Uterus (tissue), 3 donors: ENCODE measurements at regions not wholly inside any gene's neighbourhood (a gene's known extent, or its start where the extent isn't known, plus 50 kb on each side); places are given as distances from the start of the nearest gene placed in this dataset.

Experiments
- DNase-seq, 2 donors: peaks; one replicate each; pipeline ENCODE4 v3.0.0-alpha.2; 2019 to 2020
- H3K27ac ChIP-seq, 2 donors: fragments of 200-600 bp; sonication (generic); 1 replicate in 1 of 2; 2 replicates in 1 of 2; pipeline ENCODE4 v1.5.1; 2016 to 2018
- H3K27me3 ChIP-seq, 2 donors: fragments of 200-600 bp; sonication (generic); one replicate each; pipeline ENCODE4 v1.5.1; 2018 to 2019; ENCODE audit warnings: control low read depth in 1 of 2
- H3K36me3 ChIP-seq, 2 donors: fragments of 200-600 bp; sonication (generic); one replicate each; pipeline ENCODE4 v1.5.1; 2019; ENCODE audit warnings: control low read depth in 1 of 2
- H3K4me1 ChIP-seq, 2 donors: fragments of 200-600 bp; sonication (generic); one replicate each; pipeline ENCODE4 v1.5.1; 2018 to 2019; ENCODE audit warnings: control low read depth in 1 of 2
- H3K4me3 ChIP-seq, 2 donors: fragments of 200-600 bp; sonication (generic); 1 replicate in 1 of 2; 2 replicates in 1 of 2; pipeline ENCODE4 v1.5.1; 2018 to 2019; ENCODE audit warnings: mild to moderate bottlenecking in 1 of 2
- H3K9me3 ChIP-seq, 2 donors: fragments of 200-600 bp; sonication (generic); one replicate each; pipeline ENCODE4 v1.5.1; 2019; ENCODE audit warnings: control low read depth in 1 of 2
- POLR2A ChIP-seq, 2 donors: fragments of 450-650 bp; IDR thresholded peaks; one replicate each; pipeline ENCODE4 v1.6.1; 2016; ENCODE audit warnings: antibody characterized with exemption in 2 of 2, mild to moderate bottlenecking in 1 of 2, moderate library complexity in 1 of 2
- intact Hi-C: fragments of 100-400 bp; cut with DNase I; formaldehyde crosslinking; loops from one replicate; pipeline ENCODE4 v1.15.1; 2023; ENCODE audit warnings: low total_unique reads
- TF ChIP-seq, protein P1 (sequence below), 4 experiments: fragments of 200-600 bp in 2 of 4; fragments of 450-650 bp in 2 of 4; sonication (generic) in 2 of 4; IDR thresholded peaks; one replicate each; pipeline ENCODE4 v1.5.1; 2016 to 2019; ENCODE audit warnings: antibody characterized with exemption in 4 of 4, mild to moderate bottlenecking in 2 of 4, moderate library complexity in 1 of 4
- donor health status: DM: yes; HTN: yes; CAD: no.

DNA sequence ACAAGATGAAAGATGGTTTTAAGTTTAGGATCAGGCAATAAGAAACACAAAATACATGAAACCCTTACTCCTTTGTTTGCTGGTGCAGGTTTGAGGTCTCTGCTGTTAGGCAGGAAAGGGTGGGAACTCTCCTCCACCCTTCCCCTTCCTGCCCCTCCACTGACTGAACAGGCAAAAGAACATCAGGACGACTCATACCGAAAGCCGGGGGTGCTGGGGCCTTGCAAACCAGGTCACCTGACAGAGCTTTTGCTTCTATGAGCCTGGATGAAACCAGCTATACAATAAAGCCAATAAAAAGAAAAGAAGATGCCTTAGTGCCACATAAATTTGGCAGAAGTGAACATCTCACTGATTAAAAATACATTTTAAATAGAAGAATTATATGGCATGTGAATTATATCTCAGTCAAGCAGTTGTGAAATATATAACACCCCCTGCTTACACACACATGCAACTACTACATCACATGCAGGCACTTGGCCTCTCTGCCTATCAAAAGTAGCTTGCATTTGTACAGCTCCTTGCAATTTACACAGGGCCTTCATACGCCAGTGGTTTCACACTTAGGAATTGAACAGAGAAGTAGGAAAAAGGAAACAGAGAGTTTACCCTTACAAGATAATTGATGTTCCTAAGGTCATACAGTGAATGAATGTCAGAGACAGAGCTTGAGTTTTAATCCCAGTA is 215.1 kb upstream of the TRIB2 start:
- H3K9me3 ChIP-seq, result no peaks in the 10 kb centered on the region
- intact Hi-C loops, result no loop called here
- TF ChIP-seq, protein P1, sequence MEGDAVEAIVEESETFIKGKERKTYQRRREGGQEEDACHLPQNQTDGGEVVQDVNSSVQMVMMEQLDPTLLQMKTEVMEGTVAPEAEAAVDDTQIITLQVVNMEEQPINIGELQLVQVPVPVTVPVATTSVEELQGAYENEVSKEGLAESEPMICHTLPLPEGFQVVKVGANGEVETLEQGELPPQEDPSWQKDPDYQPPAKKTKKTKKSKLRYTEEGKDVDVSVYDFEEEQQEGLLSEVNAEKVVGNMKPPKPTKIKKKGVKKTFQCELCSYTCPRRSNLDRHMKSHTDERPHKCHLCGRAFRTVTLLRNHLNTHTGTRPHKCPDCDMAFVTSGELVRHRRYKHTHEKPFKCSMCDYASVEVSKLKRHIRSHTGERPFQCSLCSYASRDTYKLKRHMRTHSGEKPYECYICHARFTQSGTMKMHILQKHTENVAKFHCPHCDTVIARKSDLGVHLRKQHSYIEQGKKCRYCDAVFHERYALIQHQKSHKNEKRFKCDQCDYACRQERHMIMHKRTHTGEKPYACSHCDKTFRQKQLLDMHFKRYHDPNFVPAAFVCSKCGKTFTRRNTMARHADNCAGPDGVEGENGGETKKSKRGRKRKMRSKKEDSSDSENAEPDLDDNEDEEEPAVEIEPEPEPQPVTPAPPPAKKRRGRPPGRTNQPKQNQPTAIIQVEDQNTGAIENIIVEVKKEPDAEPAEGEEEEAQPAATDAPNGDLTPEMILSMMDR (IDR thresholded peaks at IDR 0.05), result no peak
- TF ChIP-seq POLR2A (IDR thresholded peaks at IDR 0.05), result no peak
- H3K36me3 ChIP-seq, result no peaks in the 10 kb centered on the region
- no peaks in the 10 kb centered on the region for H3K27me3 ChIP-seq
- H3K4me3 ChIP-seq, result no peak overlapping the region
- DNase-seq, result peak in 1 of 2 donors; percentile 63
- H3K4me1 ChIP-seq, result peaks cover 0 to 4% of the 10 kb centered on the region in 2 donors
- H3K27ac ChIP-seq, result peak overlapping the region in 1 of 2 donors; percentile 54

DNA sequence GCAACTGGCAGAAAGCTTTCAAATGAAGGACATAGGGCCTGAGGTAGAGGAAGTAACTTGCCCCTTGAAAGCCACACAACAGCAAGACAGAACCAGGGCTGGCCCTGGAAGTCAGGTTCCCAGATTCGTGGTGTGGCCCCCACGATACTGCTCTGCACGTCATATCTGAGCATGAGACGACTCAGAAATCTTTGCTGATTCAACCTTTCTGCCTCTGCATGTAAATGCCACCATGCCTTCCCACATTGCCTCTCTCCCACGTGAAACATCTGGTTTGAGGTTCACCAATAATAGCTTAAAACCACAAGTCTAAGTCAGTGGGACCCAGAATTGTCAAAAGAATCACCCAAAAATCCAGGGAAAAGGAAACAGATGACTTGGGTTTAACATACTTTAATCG is 214.0 kb upstream of the TRIB2 start:
- DNase-seq, result no peak
- Histone ChIP-seq H3K9me3 (no peaks in the 10 kb centered on the region), H3K36me3 (no peaks in the 10 kb centered on the region), H3K27me3 (no peaks in the 10 kb centered on the region), H3K27ac (no peak overlapping the region), H3K4me1 (peaks cover 0 to 4% of the 10 kb centered on the region in 2 donors), H3K4me3 (no peak overlapping the region)
- intact Hi-C loops, result no loop called here
- TF ChIP-seq POLR2A (IDR thresholded peaks at IDR 0.05), result no peak
- TF ChIP-seq, protein P1 (IDR thresholded peaks at IDR 0.05), result no peak

DNA sequence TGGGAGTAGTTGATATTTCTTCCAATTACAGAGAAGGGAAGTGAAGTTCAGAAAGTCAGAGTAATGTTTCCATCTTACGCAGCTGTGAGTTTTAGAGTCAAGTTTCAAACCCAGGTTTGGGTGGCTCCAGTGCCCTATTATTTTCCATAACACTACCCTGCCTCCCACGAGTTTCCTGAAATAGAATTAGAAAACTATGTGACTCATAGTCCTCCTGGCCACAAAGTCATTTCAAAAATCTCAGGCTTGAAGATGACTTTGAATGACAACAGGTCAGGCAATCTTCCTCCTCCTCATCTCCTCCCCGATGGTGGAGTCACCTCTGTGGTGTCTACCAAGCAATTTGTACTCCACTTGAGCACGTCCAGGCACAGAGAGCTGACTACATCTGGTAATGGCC is 212.3 kb upstream of the TRIB2 start:
- DNase-seq, result no peak
- intact Hi-C loops, result no loop called here
- Histone ChIP-seq H3K27me3 (no peaks in the 10 kb centered on the region), H3K36me3 (no peaks in the 10 kb centered on the region), H3K9me3 (no peaks in the 10 kb centered on the region), H3K27ac (no peak overlapping the region), H3K4me1 (peaks cover 0 to 4% of the 10 kb centered on the region in 2 donors), H3K4me3 (no peak overlapping the region)
- TF ChIP-seq POLR2A (IDR thresholded peaks at IDR 0.05), result no peak
- TF ChIP-seq, protein P1 (IDR thresholded peaks at IDR 0.05), result no peak

DNA sequence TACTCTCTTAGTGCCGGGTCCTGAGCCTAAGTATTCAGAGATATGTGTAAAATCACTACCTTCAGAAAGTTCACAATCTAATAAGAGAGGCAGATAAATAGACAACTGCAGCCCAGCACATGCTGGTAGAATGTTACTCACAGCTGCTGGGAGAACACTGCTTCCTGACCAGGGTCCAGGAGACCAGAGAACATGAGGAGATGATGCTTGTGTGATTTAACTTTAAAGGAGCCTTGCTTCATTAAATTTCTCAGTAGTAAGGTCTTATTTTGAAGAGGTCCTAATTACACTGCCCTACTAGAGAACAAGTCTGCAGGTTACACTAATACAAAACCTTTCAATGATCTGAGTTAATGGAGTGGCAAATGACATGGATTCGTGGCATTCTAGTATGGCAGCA is 209.9 kb upstream of the TRIB2 start:
- no peak overlapping the region for H3K27ac ChIP-seq
- no peaks in the 10 kb centered on the region for H3K4me1 ChIP-seq
- no peaks in the 10 kb centered on the region for H3K9me3 ChIP-seq
- no peak overlapping the region for H3K4me3 ChIP-seq
- H3K36me3 ChIP-seq, result no peaks in the 10 kb centered on the region
- no peak for DNase-seq
- intact Hi-C loops, result no loop called here
- no peaks in the 10 kb centered on the region for H3K27me3 ChIP-seq
- TF ChIP-seq, protein P1 (IDR thresholded peaks at IDR 0.05), result no peak
- TF ChIP-seq POLR2A (IDR thresholded peaks at IDR 0.05), result no peak

DNA sequence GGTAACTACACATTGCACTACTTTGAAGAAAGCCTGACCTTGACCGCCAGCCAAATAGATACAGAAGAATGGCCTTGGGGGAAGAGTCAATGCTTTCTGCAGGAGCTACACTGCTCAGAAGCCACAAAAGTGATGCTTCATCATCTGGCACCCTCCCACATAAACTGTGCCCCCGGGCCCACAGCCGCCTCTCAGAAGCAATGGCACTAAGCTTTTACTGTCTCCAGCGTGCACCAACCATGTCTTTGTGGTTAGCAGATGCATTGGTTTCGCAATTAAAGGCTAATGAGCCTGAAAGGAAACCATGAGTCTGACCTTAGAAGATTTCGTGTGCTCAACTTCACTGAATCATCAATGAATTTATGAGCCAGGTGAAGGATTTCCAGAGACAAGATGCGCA is 209.4 kb upstream of the TRIB2 start:
- no peaks in the 10 kb centered on the region for H3K36me3 ChIP-seq
- H3K27ac ChIP-seq, result no peak overlapping the region
- intact Hi-C loops, result no loop called here
- no peak overlapping the region for H3K4me3 ChIP-seq
- no peaks in the 10 kb centered on the region for H3K9me3 ChIP-seq
- DNase-seq, result no peak
- TF ChIP-seq, protein P1 (IDR thresholded peaks at IDR 0.05), result no peak
- no peak for TF ChIP-seq POLR2A (IDR thresholded peaks at IDR 0.05)
- no peaks in the 10 kb centered on the region for H3K4me1 ChIP-seq
- no peaks in the 10 kb centered on the region for H3K27me3 ChIP-seq
